ENCODE measurements at regions not wholly inside any gene's neighbourhood (a gene's known extent, or its start where the extent isn't known, plus 50 kb on each side); places are given as distances from the start of the nearest gene placed in this dataset.

DNA sequence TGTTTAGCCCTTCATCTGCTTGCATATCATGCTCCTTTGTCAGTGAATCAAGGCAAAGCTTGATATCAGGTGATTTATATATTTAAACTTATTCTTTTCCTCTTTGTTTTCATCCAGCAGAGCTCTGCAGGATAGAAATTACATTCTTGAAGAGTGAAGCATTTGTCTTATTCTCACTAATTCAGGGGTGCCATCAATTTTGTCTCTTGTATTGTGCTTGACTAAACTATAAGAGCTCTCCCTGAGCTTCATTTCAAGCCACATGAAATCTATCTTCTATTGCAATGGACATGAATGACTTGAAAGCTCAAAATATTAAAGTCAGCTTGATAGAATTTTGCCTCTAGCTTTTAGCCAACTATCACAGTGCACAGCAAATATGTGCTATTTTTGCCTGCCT, 236.7 kb upstream of the KCTD3 start:
- TF ChIP-seq, protein P1, sequence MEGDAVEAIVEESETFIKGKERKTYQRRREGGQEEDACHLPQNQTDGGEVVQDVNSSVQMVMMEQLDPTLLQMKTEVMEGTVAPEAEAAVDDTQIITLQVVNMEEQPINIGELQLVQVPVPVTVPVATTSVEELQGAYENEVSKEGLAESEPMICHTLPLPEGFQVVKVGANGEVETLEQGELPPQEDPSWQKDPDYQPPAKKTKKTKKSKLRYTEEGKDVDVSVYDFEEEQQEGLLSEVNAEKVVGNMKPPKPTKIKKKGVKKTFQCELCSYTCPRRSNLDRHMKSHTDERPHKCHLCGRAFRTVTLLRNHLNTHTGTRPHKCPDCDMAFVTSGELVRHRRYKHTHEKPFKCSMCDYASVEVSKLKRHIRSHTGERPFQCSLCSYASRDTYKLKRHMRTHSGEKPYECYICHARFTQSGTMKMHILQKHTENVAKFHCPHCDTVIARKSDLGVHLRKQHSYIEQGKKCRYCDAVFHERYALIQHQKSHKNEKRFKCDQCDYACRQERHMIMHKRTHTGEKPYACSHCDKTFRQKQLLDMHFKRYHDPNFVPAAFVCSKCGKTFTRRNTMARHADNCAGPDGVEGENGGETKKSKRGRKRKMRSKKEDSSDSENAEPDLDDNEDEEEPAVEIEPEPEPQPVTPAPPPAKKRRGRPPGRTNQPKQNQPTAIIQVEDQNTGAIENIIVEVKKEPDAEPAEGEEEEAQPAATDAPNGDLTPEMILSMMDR (conservative IDR thresholded peaks at IDR 0.05; ENCODE audit: low read depth, low read length): no peak
- TF ChIP-seq POLR2A (IDR thresholded peaks at IDR 0.05; ENCODE audit: low read depth, low read length): no peak
- TF ChIP-seq RCOR1 (IDR thresholded peaks at IDR 0.05; ENCODE audit: insufficient replicate concordance, low read length): no peak
- TF ChIP-seq CHD1 (IDR thresholded peaks at IDR 0.05; ENCODE audit: low read depth, low read length): no peak
- no peak for TF ChIP-seq MAFK (IDR thresholded peaks at IDR 0.05; ENCODE audit: low read depth, low read length)
- TF ChIP-seq RAD21 (IDR thresholded peaks at IDR 0.05; ENCODE audit: low read length): no peak
- TF ChIP-seq USF2 (IDR thresholded peaks at IDR 0.05; ENCODE audit: low read depth, low read length): no peak
- no peak for TF ChIP-seq ELK1 (IDR thresholded peaks at IDR 0.05; ENCODE audit: borderline replicate concordance, low read depth, low read length)
- TF ChIP-seq RFX5 (IDR thresholded peaks at IDR 0.05; ENCODE audit: low read depth, low read length): no peak
- no peak for TF ChIP-seq CEBPB (IDR thresholded peaks at IDR 0.05; ENCODE audit: low read depth, low read length)
- no peak for TF ChIP-seq MAZ (IDR thresholded peaks at IDR 0.05; ENCODE audit: borderline replicate concordance, low read depth, low read length)
- no peak for TF ChIP-seq BHLHE40 (IDR thresholded peaks at IDR 0.05; ENCODE audit: low read depth, low read length)

Measured in IMR-90 (cell line).